Naive thymus-derived CD4-positive, alpha-beta T cell (primary cell): ENCODE measurements at regions not wholly inside any gene's neighbourhood (a gene's known extent, or its start where the extent isn't known, plus 50 kb on each side); places are given as distances from the start of the nearest gene placed in this dataset.

ENCODE experiments used
- ATAC-seq: fragments of 150-1000 bp; cut with Tn5 transposase; 2 replicates; pipeline ENCODE4 v1.10.0; 2021; ENCODE audit warnings: mild to moderate bottlenecking, moderate library complexity
- CTCF ChIA-PET: fragments of 350-600 bp; sonication (Branson Sonifier 250); formaldehyde crosslinking; loops from one replicate; lab custom pipeline; 2021; ENCODE audit warnings: antibody characterized with exemption; lab: Charles Lee
- POLR2A ChIA-PET: fragments of 350-600 bp; sonication (Branson Sonifier 250); formaldehyde crosslinking; loops from one replicate; lab custom pipeline; 2021; ENCODE audit warnings: antibody characterized with exemption, inconsistent platforms; lab: Charles Lee
- DNase-seq, 9 donors: peaks; one replicate each; pipeline versions ENCODE4 v3.0.0 to v3.0.0-alpha.2; 2020 to 2022; ENCODE audit warnings: mixed read lengths in 1 of 9
- H3K27ac ChIP-seq: one replicate; pipeline ENCODE4 v1.7.0; 2013; ENCODE audit warnings: mild to moderate bottlenecking, low read depth, low read length, moderate library complexity
- H3K27me3 ChIP-seq, 2 donors: one replicate each; pipeline ENCODE4 v1.7.0; 2013; ENCODE audit warnings: low read length in 2 of 2, mild to moderate bottlenecking in 2 of 2, moderate library complexity in 2 of 2; ENCODE audit not compliant: control insufficient read depth in 2 of 2, insufficient read depth in 2 of 2
- H3K36me3 ChIP-seq, 3 experiments: 1 replicate in 2 of 3; 2 replicates in 1 of 3; pipeline ENCODE4 v1.7.0; 2013; ENCODE audit warnings: low read length in 3 of 3, mild to moderate bottlenecking in 3 of 3, moderate library complexity in 1 of 3; ENCODE audit not compliant: insufficient read depth in 3 of 3, control insufficient read depth in 2 of 3
- H3K4me1 ChIP-seq, 2 donors: one replicate each; pipeline ENCODE4 v1.7.0; 2013; ENCODE audit warnings: low read length in 2 of 2, mild to moderate bottlenecking in 2 of 2, moderate library complexity in 1 of 2; ENCODE audit not compliant: control insufficient read depth in 2 of 2, insufficient read depth in 2 of 2
- H3K4me3 ChIP-seq: 2 replicates; pipeline ENCODE4 v1.7.0; 2013; ENCODE audit warnings: mild to moderate bottlenecking, low read length
- H3K9me3 ChIP-seq, 3 experiments: 1 replicate in 2 of 3; 2 replicates in 1 of 3; pipeline ENCODE4 v1.7.0; 2013; ENCODE audit warnings: low read length in 3 of 3; ENCODE audit not compliant: control insufficient read depth in 2 of 3
- H3K27ac Mint-ChIP-seq, 9 donors: one replicate each; pipeline ENCODE4 v1.8.0; 2020 to 2022; ENCODE audit warnings: mixed read lengths in 9 of 9, mild to moderate bottlenecking in 8 of 9, moderate library complexity in 5 of 9, inconsistent platforms in 2 of 9
- H3K27me3 Mint-ChIP-seq, 5 donors: one replicate each; pipeline ENCODE4 v1.8.0; 2021 to 2022; ENCODE audit warnings: mixed read lengths in 5 of 5, mild to moderate bottlenecking in 1 of 5
- H3K36me3 Mint-ChIP-seq, 5 donors: one replicate each; pipeline ENCODE4 v1.8.0; 2020 to 2022; ENCODE audit warnings: mixed read lengths in 5 of 5, mild to moderate bottlenecking in 3 of 5, inconsistent platforms in 1 of 5
- H3K4me1 Mint-ChIP-seq, 7 donors: one replicate each; pipeline ENCODE4 v1.8.0; 2020 to 2022; ENCODE audit warnings: mixed read lengths in 7 of 7, mild to moderate bottlenecking in 3 of 7, inconsistent platforms in 1 of 7
- H3K4me3 Mint-ChIP-seq, 10 donors: one replicate each; pipeline ENCODE4 v1.8.0; 2020 to 2022; ENCODE audit warnings: mild to moderate bottlenecking in 10 of 10, mixed read lengths in 10 of 10, moderate library complexity in 6 of 10, inconsistent platforms in 2 of 10
- H3K9me3 Mint-ChIP-seq, 11 donors: one replicate each; pipeline ENCODE4 v1.8.0; 2020 to 2022; ENCODE audit warnings: mixed read lengths in 11 of 11, mild to moderate bottlenecking in 4 of 11, inconsistent platforms in 1 of 11, moderate library complexity in 1 of 11
- intact Hi-C, 2 donors: fragments of 100-400 bp; cut with micrococcal nuclease; formaldehyde crosslinking; loops; one replicate each; pipeline ENCODE4 v1.15.1; 2023

DNA sequence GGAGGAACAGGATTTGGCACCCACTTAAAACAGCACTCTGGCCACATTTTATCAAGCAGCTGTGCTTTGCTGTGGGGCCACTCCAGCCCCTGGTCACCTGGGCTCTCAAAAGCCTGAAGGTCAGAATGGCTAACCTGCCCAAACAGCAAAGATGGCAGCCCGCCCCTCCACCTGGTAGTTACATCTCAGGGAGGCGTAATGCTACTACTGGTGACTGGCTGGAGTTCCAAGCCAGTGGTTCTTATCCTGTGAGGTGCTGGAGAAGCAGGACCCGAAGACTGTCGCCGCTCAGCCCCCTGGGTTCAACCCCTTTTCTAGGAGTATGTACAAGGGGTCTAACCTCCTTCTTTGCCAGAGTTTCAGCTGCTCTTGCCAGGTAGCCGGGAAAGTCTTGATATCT is 467.4 kb upstream of the FOXG1 start:
- H3K4me1 ChIP-seq = no peaks in the 10 kb centered on the region
- CTCF ChIA-PET = no interaction called here
- intact Hi-C loops = no loop called here
- no peaks in the 10 kb centered on the region for H3K36me3 ChIP-seq
- no peak overlapping the region for H3K27ac ChIP-seq
- ATAC-seq = no peak
- no peaks in the 10 kb centered on the region for H3K27me3 ChIP-seq
- no peaks in the 10 kb centered on the region for H3K27me3 Mint-ChIP-seq
- no peak overlapping the region for H3K27ac Mint-ChIP-seq
- no peaks in the 10 kb centered on the region for H3K4me1 Mint-ChIP-seq
- H3K9me3 ChIP-seq = no peaks in the 10 kb centered on the region
- H3K36me3 Mint-ChIP-seq = no peaks in the 10 kb centered on the region
- no peak overlapping the region for H3K4me3 ChIP-seq
- POLR2A ChIA-PET = no interaction called here
- peaks cover 9 to 38% (median 22%) of the 10 kb centered on the region in 11 donors for H3K9me3 Mint-ChIP-seq
- no peak overlapping the region for H3K4me3 Mint-ChIP-seq
- no peak for DNase-seq

DNA sequence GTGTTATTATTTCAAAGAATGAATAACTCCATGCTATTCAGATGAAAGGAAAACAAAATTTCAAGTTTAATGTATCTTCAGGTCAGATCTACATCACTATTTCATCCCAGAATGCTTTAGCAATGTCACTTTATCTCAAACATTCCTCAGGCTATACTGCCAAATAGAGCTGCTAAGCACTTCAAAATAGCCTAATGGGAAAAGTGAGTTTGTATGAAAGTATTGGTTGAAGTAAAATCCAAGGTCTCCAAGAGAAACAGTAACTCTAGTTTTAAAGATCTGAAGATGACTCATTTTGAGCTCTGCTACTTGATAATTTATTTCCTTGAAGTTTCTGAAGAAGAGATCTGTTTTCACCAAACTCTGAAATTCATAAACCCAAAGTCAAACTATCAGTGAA is 466.2 kb upstream of the FOXG1 start:
- no peak for DNase-seq
- no peaks in the 10 kb centered on the region for H3K27me3 ChIP-seq
- H3K9me3 ChIP-seq = no peaks in the 10 kb centered on the region
- H3K36me3 ChIP-seq = no peaks in the 10 kb centered on the region
- no peak overlapping the region for H3K4me3 Mint-ChIP-seq
- ChIA-PET CTCF (no interaction called here), POLR2A (no interaction called here)
- H3K4me3 ChIP-seq = no peak overlapping the region
- no peak overlapping the region for H3K27ac ChIP-seq
- no peaks in the 10 kb centered on the region for H3K27me3 Mint-ChIP-seq
- no peaks in the 10 kb centered on the region for H3K4me1 ChIP-seq
- no peaks in the 10 kb centered on the region for H3K36me3 Mint-ChIP-seq
- intact Hi-C loops = no loop called here
- no peak overlapping the region for H3K27ac Mint-ChIP-seq
- ATAC-seq = no peak
- peaks cover 4 to 33% (median 19%) of the 10 kb centered on the region in 11 donors for H3K9me3 Mint-ChIP-seq
- H3K4me1 Mint-ChIP-seq = no peaks in the 10 kb centered on the region

DNA sequence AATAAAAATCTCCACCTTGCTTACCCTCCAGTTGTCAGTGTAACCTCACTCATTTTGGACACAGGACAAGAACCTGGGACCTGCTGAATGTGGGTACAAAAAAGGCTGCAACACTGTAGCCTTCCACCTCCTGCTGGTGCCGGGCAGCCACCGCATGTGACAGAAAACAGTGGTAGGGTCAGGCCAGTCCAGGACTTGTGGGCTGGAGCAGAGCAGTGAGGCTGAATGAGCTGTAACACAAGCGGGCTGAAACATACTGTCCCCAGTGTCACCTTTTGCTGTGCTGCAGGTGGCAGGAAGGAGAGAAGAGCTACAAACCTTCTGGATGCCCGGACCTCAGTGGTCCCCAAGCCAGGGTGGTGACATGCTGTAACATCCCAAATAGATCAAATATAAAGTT is 465.4 kb upstream of the FOXG1 start:
- no peak for ATAC-seq
- Mint-ChIP-seq H3K9me3 (peaks cover 1 to 33% (median 15%) of the 10 kb centered on the region in 11 donors), H3K36me3 (no peaks in the 10 kb centered on the region), H3K4me3 (no peak overlapping the region), H3K4me1 (no peaks in the 10 kb centered on the region), H3K27ac (no peak overlapping the region), H3K27me3 (no peaks in the 10 kb centered on the region)
- no peak overlapping the region for H3K27ac ChIP-seq
- no peaks in the 10 kb centered on the region for H3K36me3 ChIP-seq
- DNase-seq = no peak
- ChIA-PET CTCF (no interaction called here), POLR2A (no interaction called here)
- H3K4me3 ChIP-seq = no peak overlapping the region
- intact Hi-C loops = no loop called here
- H3K4me1 ChIP-seq = no peaks in the 10 kb centered on the region
- H3K9me3 ChIP-seq = no peaks in the 10 kb centered on the region
- no peaks in the 10 kb centered on the region for H3K27me3 ChIP-seq

DNA sequence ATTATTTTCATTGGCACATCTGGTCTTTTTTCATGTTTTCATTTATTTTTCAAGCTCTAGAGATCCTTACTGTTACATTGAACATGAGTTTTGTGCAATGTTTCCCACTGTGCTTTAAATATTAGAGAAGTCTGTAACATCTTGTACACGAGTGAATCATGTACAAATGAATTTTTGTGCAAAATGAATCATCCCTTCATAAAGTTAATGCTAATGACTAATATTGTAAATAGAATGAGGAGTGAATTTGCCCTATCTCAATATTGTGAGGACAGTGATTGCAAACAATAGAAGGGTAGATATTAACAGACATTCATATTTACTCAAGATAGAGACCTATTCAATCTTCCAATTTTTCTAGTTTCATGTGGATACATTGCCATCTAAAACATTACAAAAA is 463.3 kb upstream of the FOXG1 start:
- no peaks in the 10 kb centered on the region for H3K36me3 Mint-ChIP-seq
- POLR2A ChIA-PET = no interaction called here
- no peaks in the 10 kb centered on the region for H3K9me3 ChIP-seq
- no peaks in the 10 kb centered on the region for H3K27me3 ChIP-seq
- H3K4me1 ChIP-seq = no peaks in the 10 kb centered on the region
- CTCF ChIA-PET = no interaction called here
- no peak overlapping the region for H3K27ac Mint-ChIP-seq
- H3K36me3 ChIP-seq = no peaks in the 10 kb centered on the region
- no peak for DNase-seq
- H3K4me3 Mint-ChIP-seq = no peak overlapping the region
- no peak overlapping the region for H3K27ac ChIP-seq
- H3K4me3 ChIP-seq = no peak overlapping the region
- ATAC-seq = no peak
- peaks cover 0 to 1% (median 0%) of the 10 kb centered on the region in 7 donors for H3K4me1 Mint-ChIP-seq
- H3K27me3 Mint-ChIP-seq = no peaks in the 10 kb centered on the region
- H3K9me3 Mint-ChIP-seq = peaks cover 1 to 24% (median 14%) of the 10 kb centered on the region in 11 donors
- intact Hi-C loops = no loop called here

DNA sequence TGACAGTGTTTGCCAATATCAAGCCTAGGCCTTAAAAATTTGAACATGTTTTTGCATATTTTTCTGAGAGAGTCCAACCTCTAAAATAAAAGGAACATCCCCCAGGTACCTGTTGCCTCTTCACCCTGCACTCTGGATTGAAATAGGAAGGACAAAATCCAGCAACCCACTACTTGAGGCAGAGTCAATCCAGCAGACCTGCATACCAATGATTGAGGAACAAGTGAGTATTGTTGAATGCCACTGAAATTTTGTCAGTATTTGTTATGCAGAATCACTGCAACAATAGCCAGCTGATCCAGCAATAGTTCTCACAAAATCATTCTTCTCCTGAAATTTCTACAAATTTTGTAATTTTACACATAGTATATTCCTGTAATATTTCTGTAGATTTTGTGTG is 460.6 kb upstream of the FOXG1 start:
- intact Hi-C loops = no loop called here
- Histone ChIP-seq H3K4me3 (no peak overlapping the region), H3K27me3 (no peaks in the 10 kb centered on the region), H3K27ac (no peak overlapping the region), H3K4me1 (no peaks in the 10 kb centered on the region), H3K36me3 (no peaks in the 10 kb centered on the region), H3K9me3 (peaks cover 0 to 5% (median 0%) of the 10 kb centered on the region in 3 experiments)
- Mint-ChIP-seq H3K36me3 (no peaks in the 10 kb centered on the region), H3K9me3 (peaks cover 3 to 23% (median 8%) of the 10 kb centered on the region in 11 donors), H3K4me3 (no peak overlapping the region), H3K4me1 (peaks cover 0 to 1% (median 0%) of the 10 kb centered on the region in 7 donors), H3K27me3 (no peaks in the 10 kb centered on the region), H3K27ac (no peak overlapping the region)
- ATAC-seq (no peak), DNase-seq (no peak)
- CTCF ChIA-PET = no interaction called here
- POLR2A ChIA-PET = no interaction called here

DNA sequence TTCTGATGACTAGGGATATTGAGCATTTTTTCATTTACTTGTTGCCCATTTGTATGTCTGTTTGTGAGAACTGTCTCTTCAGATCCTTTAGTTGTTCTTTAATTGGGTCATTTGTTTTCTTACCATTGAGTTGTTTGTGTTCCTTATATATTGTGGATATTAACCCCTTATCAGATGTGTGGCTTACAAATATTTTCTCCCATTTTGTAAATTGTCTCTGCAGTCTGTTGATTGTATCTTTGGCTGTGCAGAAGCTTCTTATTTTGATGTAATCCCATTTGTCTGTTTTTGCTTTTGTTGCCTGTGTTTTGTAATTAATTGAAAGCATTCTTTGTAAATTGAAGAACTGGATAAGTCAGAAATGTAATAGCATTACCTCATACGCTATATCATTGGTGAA is 459.1 kb upstream of the FOXG1 start:
- no peaks in the 10 kb centered on the region for H3K27me3 ChIP-seq
- Mint-ChIP-seq H3K4me1 (peaks cover 0 to 1% (median 0%) of the 10 kb centered on the region in 7 donors), H3K27ac (no peak overlapping the region), H3K4me3 (no peak overlapping the region), H3K36me3 (no peaks in the 10 kb centered on the region), H3K9me3 (peaks cover 3 to 23% (median 7%) of the 10 kb centered on the region in 11 donors), H3K27me3 (no peaks in the 10 kb centered on the region)
- peaks cover 0 to 5% (median 0%) of the 10 kb centered on the region in 3 experiments for H3K9me3 ChIP-seq
- no peak for DNase-seq
- no peaks in the 10 kb centered on the region for H3K36me3 ChIP-seq
- no peak overlapping the region for H3K4me3 ChIP-seq
- no peak for ATAC-seq
- no peaks in the 10 kb centered on the region for H3K4me1 ChIP-seq
- CTCF ChIA-PET = no interaction called here
- no peak overlapping the region for H3K27ac ChIP-seq
- intact Hi-C loops = no loop called here
- POLR2A ChIA-PET = no interaction called here

DNA sequence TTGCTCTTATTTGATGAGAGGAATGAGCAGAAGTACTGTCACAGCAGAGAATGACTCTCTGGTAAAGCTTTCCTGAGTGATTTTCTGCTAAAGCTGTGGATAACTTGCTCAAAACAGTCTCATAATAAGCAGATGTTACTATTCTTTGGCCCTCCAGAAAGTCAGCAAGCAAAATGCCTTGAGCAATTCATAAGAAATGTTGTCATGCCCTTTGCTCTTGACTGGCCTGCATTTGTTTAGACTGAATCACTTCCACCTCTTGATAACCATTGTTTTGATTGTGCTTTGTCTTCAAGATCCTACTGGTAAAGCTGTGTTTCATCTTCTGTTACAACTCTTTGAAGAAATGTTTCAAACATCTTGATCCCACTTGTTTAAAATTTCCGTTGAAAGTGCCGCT is 457.9 kb upstream of the FOXG1 start:
- Mint-ChIP-seq H3K36me3 (no peaks in the 10 kb centered on the region), H3K9me3 (peaks cover 1 to 14% (median 7%) of the 10 kb centered on the region in 11 donors), H3K27ac (no peak overlapping the region), H3K4me3 (no peak overlapping the region), H3K4me1 (peaks cover 0 to 1% (median 0%) of the 10 kb centered on the region in 7 donors), H3K27me3 (no peaks in the 10 kb centered on the region)
- no peaks in the 10 kb centered on the region for H3K4me1 ChIP-seq
- no peak overlapping the region for H3K27ac ChIP-seq
- no peaks in the 10 kb centered on the region for H3K36me3 ChIP-seq
- no peak for DNase-seq
- H3K27me3 ChIP-seq = no peaks in the 10 kb centered on the region
- ATAC-seq = no peak
- H3K9me3 ChIP-seq = peaks cover 0 to 5% (median 0%) of the 10 kb centered on the region in 3 experiments
- no peak overlapping the region for H3K4me3 ChIP-seq
- ChIA-PET CTCF (no interaction called here), POLR2A (no interaction called here)
- intact Hi-C loops = no loop called here
